SU-DHL-6 (cell line): ENCODE measurements at regions not wholly inside any gene's neighbourhood (a gene's known extent, or its start where the extent isn't known, plus 50 kb on each side); places are given as distances from the start of the nearest gene placed in this dataset.

Experiments used
- EZH2phosphoT487 ChIP-seq: fragments of 200-600 bp; sonication (generic), shearing (Covaris generic); conservative IDR thresholded peaks from 2 replicates; pipeline ENCODE4 v1.6.1; 2018; ENCODE audit warnings: mild to moderate bottlenecking, antibody characterized with exemption, low read length, moderate library complexity, mixed read lengths
- TF ChIP-seq, protein P1 (sequence below): fragments of 200-600 bp; sonication (generic); IDR thresholded peaks from one replicate; pipeline ENCODE4 v1.5.1; 2017; ENCODE audit warnings: antibody characterized with exemption, mild to moderate bottlenecking, low read length, moderate library complexity; ENCODE audit not compliant: insufficient read depth, poor library complexity, severe bottlenecking

GRCh38 chr6:119628691-119629594 is 279.4 kb upstream of the MAN1A1 start:
- TF ChIP-seq, protein P1, sequence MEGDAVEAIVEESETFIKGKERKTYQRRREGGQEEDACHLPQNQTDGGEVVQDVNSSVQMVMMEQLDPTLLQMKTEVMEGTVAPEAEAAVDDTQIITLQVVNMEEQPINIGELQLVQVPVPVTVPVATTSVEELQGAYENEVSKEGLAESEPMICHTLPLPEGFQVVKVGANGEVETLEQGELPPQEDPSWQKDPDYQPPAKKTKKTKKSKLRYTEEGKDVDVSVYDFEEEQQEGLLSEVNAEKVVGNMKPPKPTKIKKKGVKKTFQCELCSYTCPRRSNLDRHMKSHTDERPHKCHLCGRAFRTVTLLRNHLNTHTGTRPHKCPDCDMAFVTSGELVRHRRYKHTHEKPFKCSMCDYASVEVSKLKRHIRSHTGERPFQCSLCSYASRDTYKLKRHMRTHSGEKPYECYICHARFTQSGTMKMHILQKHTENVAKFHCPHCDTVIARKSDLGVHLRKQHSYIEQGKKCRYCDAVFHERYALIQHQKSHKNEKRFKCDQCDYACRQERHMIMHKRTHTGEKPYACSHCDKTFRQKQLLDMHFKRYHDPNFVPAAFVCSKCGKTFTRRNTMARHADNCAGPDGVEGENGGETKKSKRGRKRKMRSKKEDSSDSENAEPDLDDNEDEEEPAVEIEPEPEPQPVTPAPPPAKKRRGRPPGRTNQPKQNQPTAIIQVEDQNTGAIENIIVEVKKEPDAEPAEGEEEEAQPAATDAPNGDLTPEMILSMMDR: no peak
- no peak for TF ChIP-seq EZH2phosphoT487
